Colonic mucosa (tissue), 4 donors: ENCODE measurements at regions not wholly inside any gene's neighbourhood (a gene's known extent, or its start where the extent isn't known, plus 50 kb on each side); places are given as distances from the start of the nearest gene placed in this dataset.

Experiments used
- DNase-seq: peaks from one replicate; pipeline ENCODE4 v3.0.0-alpha.2; 2020
- H3K27ac ChIP-seq: fragments of 200-600 bp; one replicate; pipeline ENCODE4 v1.8.0; 2021
- H3K27me3 ChIP-seq: fragments of 200-600 bp; one replicate; pipeline ENCODE4 v1.8.0; 2021
- H3K36me3 ChIP-seq: fragments of 200-600 bp; one replicate; pipeline ENCODE4 v1.8.0; 2021
- H3K4me1 ChIP-seq: fragments of 200-600 bp; one replicate; pipeline ENCODE4 v1.8.0; 2021; ENCODE audit warnings: mild to moderate bottlenecking
- H3K4me3 ChIP-seq: fragments of 200-600 bp; one replicate; pipeline ENCODE4 v1.8.0; 2021
- H3K9ac ChIP-seq, 2 donors: one replicate each; pipeline ENCODE4 v1.7.0; 2013; ENCODE audit warnings: control low read depth in 2 of 2, low read depth in 2 of 2, low read length in 2 of 2
- H3K9me3 ChIP-seq: fragments of 200-600 bp; one replicate; pipeline ENCODE4 v1.8.0; 2021
- CTCF ChIP-seq: fragments of 200-600 bp; IDR thresholded peaks from one replicate; pipeline ENCODE4 v1.8.0; 2022; ENCODE audit warnings: antibody characterized with exemption, mild to moderate bottlenecking
- intact Hi-C: fragments of 100-400 bp; cut with DNase I; formaldehyde crosslinking; loops from one replicate; pipeline ENCODE4 v1.14.1; 2022
- donor health status: healthy.
- donor health status: DM: no; HTN: no; CAD: no.
- donor health status: DM: no; HTN: no; CAD: no.

DNA sequence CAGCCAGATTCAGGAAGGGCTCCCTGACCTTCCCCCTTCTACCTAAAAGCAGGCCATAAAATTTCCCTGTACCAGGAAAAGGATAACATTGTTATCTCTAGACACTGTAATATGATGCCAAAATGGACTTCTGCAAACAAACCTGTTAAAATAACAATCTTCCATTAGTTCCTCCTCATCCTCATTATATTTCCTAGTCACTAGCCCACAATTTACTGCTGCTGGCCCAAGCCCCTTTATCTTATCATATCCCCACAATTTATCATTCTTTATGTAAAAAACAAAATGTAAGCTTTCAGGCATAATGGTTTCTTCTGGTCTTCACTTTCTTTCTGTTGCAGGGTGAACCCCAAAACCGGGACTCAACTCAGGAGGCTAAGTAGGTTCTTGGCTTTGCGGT, 1132.1 kb upstream of the CNTN5 start:
- DNase-seq = no peak
- intact Hi-C loops = no loop called here
- no peak overlapping the region for H3K4me3 ChIP-seq

GRCh38 chr11:97890466-97890865, 1130.3 kb upstream of the CNTN5 start:
- H3K4me3 ChIP-seq = no peak overlapping the region
- no peak overlapping the region for H3K27ac ChIP-seq
- no peaks in the 10 kb centered on the region for H3K36me3 ChIP-seq
- H3K4me1 ChIP-seq = no peaks in the 10 kb centered on the region
- H3K9me3 ChIP-seq = no peaks in the 10 kb centered on the region
- no peak overlapping the region for H3K9ac ChIP-seq
- intact Hi-C loops = no loop called here
- no peaks in the 10 kb centered on the region for H3K27me3 ChIP-seq
- no peak for DNase-seq
- no peak for TF ChIP-seq CTCF

More for the DNA sequence above, 1132.1 kb upstream of the CNTN5 start:
- Histone ChIP-seq H3K27me3 (no peaks in the 10 kb centered on the region), H3K27ac (no peak overlapping the region), H3K9ac (no peak overlapping the region), H3K36me3 (no peaks in the 10 kb centered on the region), H3K4me1 (no peaks in the 10 kb centered on the region), H3K9me3 (no peaks in the 10 kb centered on the region)
- TF ChIP-seq CTCF = no peak

DNA sequence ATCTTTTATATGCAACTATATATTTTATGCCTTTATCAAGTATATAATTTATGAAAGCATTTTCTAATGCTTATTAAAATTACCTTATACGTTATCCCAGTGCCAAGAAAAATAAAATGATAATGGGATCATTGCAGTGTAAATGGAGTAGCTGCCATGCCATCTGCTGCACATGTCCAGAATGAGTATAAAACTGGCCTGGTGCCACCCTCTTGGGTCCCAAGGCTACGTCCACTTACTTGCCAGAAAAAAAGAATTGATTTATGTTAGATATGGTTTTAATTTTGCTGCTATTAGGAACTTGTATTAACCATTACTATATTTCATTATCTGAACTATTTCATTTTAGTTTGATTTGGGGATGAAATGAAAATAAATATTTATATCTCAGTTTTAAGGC, 1127.1 kb upstream of the CNTN5 start:
- no peak for DNase-seq
- H3K9me3 ChIP-seq = no peaks in the 10 kb centered on the region
- no peak overlapping the region for H3K27ac ChIP-seq
- H3K36me3 ChIP-seq = no peaks in the 10 kb centered on the region
- intact Hi-C loops = no loop called here
- TF ChIP-seq CTCF = no peak
- no peak overlapping the region for H3K4me3 ChIP-seq
- no peak overlapping the region for H3K9ac ChIP-seq
- H3K4me1 ChIP-seq = no peaks in the 10 kb centered on the region
- no peaks in the 10 kb centered on the region for H3K27me3 ChIP-seq

DNA sequence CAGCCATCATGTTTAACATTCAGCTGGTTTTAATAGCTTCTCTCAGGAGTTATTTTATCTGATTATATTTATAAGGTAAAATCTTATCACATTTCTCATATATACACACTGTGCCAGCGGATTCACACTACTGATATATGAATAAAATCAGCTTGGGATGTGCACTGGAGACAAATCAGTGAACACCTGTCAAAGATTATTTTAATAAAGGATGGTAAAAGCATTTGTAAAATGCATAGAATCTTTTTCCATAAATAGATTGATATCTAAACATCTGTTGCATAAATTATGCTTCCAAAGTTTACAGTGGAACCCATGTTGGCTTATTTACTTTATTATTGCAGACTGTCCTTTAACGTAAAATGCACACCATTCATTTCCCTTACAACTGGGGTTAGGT, 1125.8 kb upstream of the CNTN5 start:
- no peak for DNase-seq
- no peaks in the 10 kb centered on the region for H3K4me1 ChIP-seq
- intact Hi-C loops = no loop called here
- H3K4me3 ChIP-seq = no peak overlapping the region
- H3K9me3 ChIP-seq = no peaks in the 10 kb centered on the region
- H3K27me3 ChIP-seq = no peaks in the 10 kb centered on the region
- H3K27ac ChIP-seq = no peak overlapping the region
- TF ChIP-seq CTCF = no peak
- H3K9ac ChIP-seq = no peak overlapping the region
- no peaks in the 10 kb centered on the region for H3K36me3 ChIP-seq

DNA sequence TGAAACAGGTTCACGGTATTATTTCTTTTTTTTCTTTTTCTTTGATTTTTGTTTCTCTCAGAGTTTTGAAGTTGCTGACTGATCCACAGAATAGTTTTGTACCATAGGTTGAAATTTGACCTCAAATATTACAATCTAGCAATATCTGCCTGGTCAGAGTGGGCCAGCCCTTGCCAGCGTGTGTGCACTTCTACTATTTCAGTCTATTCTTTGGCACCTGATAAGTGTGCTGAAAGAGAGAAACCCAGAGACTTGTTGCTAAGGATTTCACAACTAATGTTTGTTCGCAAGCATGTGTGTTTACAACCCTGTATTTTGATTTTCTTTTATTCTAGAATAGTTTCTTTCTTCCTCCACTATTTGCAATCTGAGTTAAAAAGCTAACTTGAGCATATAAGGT, 1125.2 kb upstream of the CNTN5 start:
- no peaks in the 10 kb centered on the region for H3K36me3 ChIP-seq
- no peaks in the 10 kb centered on the region for H3K4me1 ChIP-seq
- H3K4me3 ChIP-seq = no peak overlapping the region
- intact Hi-C loops = no loop called here
- no peak for DNase-seq
- H3K9me3 ChIP-seq = no peaks in the 10 kb centered on the region
- H3K9ac ChIP-seq = no peak overlapping the region
- H3K27ac ChIP-seq = no peak overlapping the region
- TF ChIP-seq CTCF = no peak
- no peaks in the 10 kb centered on the region for H3K27me3 ChIP-seq

DNA sequence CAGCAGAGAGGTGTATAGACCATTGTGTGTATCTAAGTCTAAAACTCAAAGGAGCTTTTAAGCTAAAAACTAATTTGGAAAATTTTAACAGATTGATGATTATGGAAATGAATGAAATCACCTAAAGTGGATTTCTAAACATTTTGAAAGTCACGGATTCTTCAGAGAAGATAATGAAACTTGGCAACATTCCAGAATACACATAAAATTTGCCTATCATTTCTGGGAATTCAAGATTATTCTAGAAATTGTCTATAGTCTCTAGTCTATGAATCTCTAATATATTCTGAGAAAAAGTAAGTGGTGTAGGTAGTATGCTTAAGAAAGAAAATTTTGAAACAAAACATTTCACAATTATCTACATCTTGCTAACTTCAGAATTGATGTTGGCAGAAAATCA, 1117.9 kb upstream of the CNTN5 start:
- DNase-seq = no peak

More for the DNA sequence above, 1117.9 kb upstream of the CNTN5 start:
- Histone ChIP-seq H3K4me3 (no peak overlapping the region), H3K9ac (no peak overlapping the region), H3K36me3 (no peaks in the 10 kb centered on the region), H3K4me1 (no peaks in the 10 kb centered on the region), H3K27me3 (no peaks in the 10 kb centered on the region), H3K27ac (no peak overlapping the region), H3K9me3 (no peaks in the 10 kb centered on the region)
- TF ChIP-seq CTCF = no peak
- intact Hi-C loops = no loop called here
